ENCODE measurements at regions not wholly inside any gene's neighbourhood (a gene's known extent, or its start where the extent isn't known, plus 50 kb on each side); places are given as distances from the start of the nearest gene placed in this dataset.

DNA sequence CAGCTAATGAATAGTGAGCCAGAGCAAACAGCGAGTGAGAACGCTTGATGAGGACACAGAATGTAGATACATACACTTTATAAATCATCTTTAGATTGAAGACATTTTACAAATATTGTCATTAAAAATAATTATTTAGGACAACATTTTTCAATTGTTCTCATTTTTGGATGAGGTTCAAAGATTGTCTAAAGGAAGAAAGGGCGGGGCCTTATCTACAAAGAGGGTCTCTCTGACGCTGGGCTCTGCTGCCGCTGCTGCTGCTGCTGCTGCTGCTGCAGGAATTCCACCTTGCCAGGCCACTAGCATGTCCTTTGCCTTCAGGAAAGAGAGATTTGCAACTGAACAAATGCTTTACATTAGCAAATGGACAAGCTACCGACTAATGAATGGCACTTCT is 220.7 kb upstream of the TMEM161B start:
- FAIRE-seq (no peak), DNase-seq (ENCODE audit: insufficient read length, low spot score) (no peak)

GRCh38 chr5:88488561-88488960 is 219.9 kb upstream of the TMEM161B start:
- FAIRE-seq: no peak
- DNase-seq (ENCODE audit: insufficient read length, low spot score): no peak

DNA sequence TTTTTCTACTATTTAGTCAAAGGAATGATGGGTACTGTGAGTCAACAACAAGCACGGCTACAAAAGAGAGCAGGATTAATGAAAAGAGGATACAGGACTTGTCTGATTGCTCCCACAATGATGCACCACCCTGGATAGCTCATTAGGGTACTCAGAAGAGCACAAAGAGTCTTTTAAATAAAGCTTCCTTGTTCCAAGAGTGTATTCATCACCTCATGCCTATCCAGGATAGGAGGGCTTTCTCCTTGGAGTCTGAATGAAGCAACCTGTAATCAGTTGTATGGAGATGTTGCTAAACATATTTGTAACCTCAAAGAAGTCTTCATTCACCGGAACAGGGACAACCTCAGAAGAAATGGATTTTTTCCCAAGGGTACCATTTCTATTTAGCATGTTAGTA is 219.5 kb upstream of the TMEM161B start:
- no peak for DNase-seq (ENCODE audit: insufficient read length, low spot score)
- no peak for FAIRE-seq

- DNase-seq (ENCODE audit: insufficient read length, low spot score) (no peak), FAIRE-seq (no peak)
Measured at GRCh38 chr5:88487066-88487465, 218.4 kb upstream of the TMEM161B start.

- FAIRE-seq (no peak), DNase-seq (ENCODE audit: insufficient read length, low spot score) (no peak)
Measured at GRCh38 chr5:88486431-88486830, 217.8 kb upstream of the TMEM161B start.

DNA sequence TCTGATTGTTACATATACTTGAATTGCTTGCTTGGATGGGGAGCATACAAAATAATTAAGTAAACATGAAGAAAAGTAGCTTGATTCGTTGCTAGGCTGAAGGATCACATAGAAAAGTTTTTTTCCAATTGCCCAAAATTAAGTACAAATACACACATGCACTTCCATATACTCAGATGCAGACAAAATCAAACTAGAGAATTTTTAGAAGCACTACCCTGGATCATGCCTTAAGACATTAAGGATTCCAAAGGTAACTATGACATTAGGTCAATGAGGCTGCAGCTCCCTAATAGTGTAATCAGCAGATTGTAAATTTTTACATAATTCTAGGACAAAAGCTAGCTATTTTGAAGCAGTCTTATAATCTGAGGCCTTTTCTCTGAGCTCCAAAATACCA is 216.9 kb upstream of the TMEM161B start:
- FAIRE-seq (no peak), DNase-seq (ENCODE audit: insufficient read length, low spot score) (no peak)

- no peak for DNase-seq (ENCODE audit: insufficient read length, low spot score)
- FAIRE-seq: no peak
Measured at GRCh38 chr5:88483964-88484672, 215.5 kb upstream of the TMEM161B start.

GRCh38 chr5:88480801-88481499 is 212.3 kb upstream of the TMEM161B start:
- FAIRE-seq (no peak), DNase-seq (ENCODE audit: insufficient read length, low spot score) (no peak)

GRCh38 chr5:88480245-88480644 is 211.6 kb upstream of the TMEM161B start:
- FAIRE-seq (no peak), DNase-seq (ENCODE audit: insufficient read length, low spot score) (no peak)

- FAIRE-seq (no peak), DNase-seq (ENCODE audit: insufficient read length, low spot score) (no peak)
Measured at GRCh38 chr5:88474574-88474973, 205.9 kb upstream of the TMEM161B start.

DNA sequence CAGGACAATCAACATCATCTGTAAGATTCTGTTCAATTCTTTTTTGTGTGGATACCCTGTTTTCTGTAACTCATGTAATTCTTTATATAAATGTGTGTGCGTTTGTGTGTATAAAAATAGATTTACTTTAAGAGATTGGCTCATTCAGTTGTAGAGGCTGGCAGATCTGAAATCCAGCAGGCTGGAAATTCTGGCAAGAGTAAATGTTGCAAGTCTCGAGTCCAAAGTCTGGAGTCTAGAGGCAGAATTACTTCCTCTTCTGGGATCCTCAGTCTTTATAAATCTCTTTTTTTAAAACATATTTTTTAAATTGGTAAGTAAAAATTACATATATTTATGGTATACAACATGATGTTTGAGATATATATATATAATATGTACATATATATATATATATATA is 202.1 kb upstream of the TMEM161B start:
- DNase-seq (ENCODE audit: insufficient read length, low spot score): no peak
- FAIRE-seq: no peak

DNA sequence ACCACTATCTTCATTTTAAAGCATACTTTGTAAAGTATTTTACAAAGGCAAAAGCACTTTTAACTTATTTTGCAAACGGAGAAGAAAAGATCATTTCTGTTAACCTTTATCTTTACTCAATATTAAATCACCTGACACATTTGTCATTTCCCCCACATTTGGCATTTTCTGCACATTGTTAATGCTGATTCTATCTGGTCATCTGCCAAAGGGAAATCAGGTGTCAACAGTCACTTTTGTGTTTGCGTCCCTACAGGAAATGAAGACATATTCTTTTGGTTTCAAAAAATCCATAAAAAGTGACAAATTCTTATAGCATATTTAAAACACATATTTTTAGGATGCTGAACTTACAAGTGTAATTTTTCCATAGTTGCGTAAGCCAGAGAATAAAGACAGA is 191.3 kb upstream of the TMEM161B start:
- FAIRE-seq (no peak), DNase-seq (ENCODE audit: insufficient read length, low spot score) (no peak)

- no peak for FAIRE-seq
- DNase-seq (ENCODE audit: insufficient read length, low spot score): no peak
Measured at GRCh38 chr5:88452820-88453219, 184.2 kb upstream of the TMEM161B start.

DNA sequence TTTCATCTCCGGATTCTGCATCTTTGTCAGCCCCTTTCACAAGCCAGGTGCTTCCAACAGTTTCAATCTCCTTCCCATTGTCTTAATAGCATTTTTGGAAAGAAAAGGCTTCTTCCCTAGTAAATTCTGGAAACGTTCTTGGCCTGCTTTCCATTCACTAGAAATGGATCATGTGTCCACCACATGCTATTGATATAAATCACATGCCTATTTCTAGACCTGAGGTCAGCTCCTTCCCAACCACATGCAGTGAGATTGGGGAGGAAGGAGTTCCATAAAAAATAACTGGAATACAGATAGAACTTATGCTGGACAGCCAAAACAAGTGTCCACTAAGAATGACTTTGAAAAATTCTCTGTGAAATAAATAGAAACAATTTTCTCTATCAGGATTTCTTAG is 181.6 kb upstream of the TMEM161B start:
- no peak for DNase-seq (ENCODE audit: insufficient read length, low spot score)
- FAIRE-seq: no peak

DNA sequence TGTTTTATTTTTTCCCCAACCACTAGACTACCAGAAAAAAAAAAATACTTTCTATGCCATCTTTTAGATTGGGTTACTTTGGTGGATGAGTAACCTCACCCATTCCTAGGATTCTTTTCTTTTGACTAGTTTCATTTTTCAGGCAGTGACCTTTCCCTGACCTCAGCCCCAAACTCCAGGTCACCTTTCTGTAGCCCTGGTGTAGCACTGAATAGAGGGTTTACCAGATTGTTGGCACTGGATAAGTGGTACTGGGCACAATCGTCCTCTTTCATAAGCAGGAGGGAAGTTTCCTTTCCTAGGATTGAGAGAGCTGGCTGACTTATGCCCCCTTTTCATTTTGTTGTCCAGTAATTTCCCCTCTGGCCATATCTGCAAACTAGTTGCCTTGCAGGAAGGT is 169.4 kb upstream of the TMEM161B start:
- DNase-seq (ENCODE audit: insufficient read length, low spot score): peak; percentile 25
- FAIRE-seq: no peak

GRCh38 chr5:88436290-88436689 is 167.6 kb upstream of the TMEM161B start:
- FAIRE-seq (no peak), DNase-seq (ENCODE audit: insufficient read length, low spot score) (no peak)

- no peak for FAIRE-seq
- no peak for DNase-seq (ENCODE audit: insufficient read length, low spot score)
Measured at GRCh38 chr5:88428633-88429032, 160.0 kb upstream of the TMEM161B start.

- DNase-seq (ENCODE audit: insufficient read length, low spot score) (no peak), FAIRE-seq (no peak)
Measured at GRCh38 chr5:88426441-88426840, 157.8 kb upstream of the TMEM161B start.

DNA sequence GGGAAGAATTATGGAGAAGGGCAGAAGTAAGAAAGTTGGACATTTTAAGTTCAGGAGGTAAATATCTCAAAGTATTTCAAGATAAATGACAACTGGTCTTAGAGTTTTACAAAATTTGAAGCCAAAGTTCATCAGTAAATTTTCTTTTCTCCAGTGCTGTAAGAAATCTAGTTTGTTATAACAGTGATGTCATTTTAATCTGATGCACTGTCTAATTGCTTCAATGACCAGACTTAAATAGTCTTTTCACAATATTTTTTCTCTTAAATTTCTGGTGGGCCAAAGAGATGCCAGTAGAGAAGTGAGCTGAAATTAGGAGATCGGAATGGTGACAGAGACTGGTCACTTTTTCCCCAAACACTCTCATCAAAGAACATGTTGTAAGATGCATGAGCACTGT is 156.5 kb upstream of the TMEM161B start:
- FAIRE-seq (no peak), DNase-seq (ENCODE audit: insufficient read length, low spot score) (no peak)

DNA sequence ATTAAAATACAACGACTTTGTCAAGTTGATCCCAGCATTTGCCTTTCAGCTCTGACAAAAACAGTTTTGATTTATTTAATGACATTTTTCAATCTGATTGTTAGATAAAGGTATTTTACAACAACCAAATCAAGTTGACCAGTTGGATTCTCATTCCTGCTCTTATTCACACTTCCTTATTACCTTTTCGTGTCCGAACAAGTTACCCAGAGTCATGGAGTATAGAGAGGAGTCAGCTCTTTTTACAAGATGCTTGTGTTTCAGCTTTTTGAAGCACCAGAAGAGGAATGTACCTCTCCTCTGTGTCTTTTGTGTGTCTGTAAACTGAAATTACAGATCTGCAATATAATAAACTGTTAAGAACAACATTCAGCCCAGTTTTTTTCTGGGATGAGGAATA is 151.3 kb upstream of the TMEM161B start:
- FAIRE-seq: no peak

GRCh38 chr5:88407341-88407740 is 138.7 kb upstream of the TMEM161B start:
- FAIRE-seq: no peak
- DNase-seq (ENCODE audit: insufficient read length, low spot score): no peak

More for the DNA sequence above, 151.3 kb upstream of the TMEM161B start:
- no peak for DNase-seq (ENCODE audit: insufficient read length, low spot score)

GRCh38 chr5:88405783-88406182 is 137.1 kb upstream of the TMEM161B start:
- DNase-seq (ENCODE audit: insufficient read length, low spot score): no peak
- FAIRE-seq: no peak

All from HTR-8/SVneo (cell line).